Choroid plexus epithelial cell (primary cell): ENCODE measurements at regions not wholly inside any gene's neighbourhood (a gene's known extent, or its start where the extent isn't known, plus 50 kb on each side); places are given as distances from the start of the nearest gene placed in this dataset.

Experiments used
- DNase-seq: peaks from one replicate; pipeline ENCODE4 v3.0.0-alpha.2; 2010; ENCODE audit warnings: low read depth
- H3K4me3 ChIP-seq: 2 replicates; pipeline ENCODE4 v1.5.1; 2011; ENCODE audit warnings: low read depth, mild to moderate bottlenecking, control low read depth, low read length, moderate library complexity
- TF ChIP-seq, protein P1 (sequence below): conservative IDR thresholded peaks from 2 replicates; pipeline ENCODE4 v1.5.1; 2011; ENCODE audit warnings: low read depth, mild to moderate bottlenecking, control low read depth, inconsistent platforms, low read length, moderate library complexity

DNA sequence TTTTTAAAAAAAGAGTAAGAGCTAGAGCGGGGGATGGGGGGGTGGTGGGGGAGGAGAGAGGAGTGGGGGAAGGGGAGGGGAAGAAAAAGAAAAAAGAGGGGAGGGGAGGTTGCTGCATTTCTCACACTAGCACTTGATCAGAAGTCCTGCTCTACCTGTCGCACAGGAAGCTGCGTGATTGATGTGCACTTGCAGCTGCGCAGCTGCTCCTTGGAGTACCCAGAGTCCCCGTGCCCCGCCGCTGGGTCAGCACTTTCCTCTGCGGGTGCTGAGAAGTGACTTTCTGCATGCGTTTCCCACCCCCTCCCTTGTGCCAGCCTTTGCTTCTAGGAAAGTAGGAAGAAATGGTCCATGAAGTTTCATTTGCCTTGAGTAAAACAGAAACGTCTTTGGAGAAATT, 297.3 kb downstream of the ETAA1 start:
- DNase-seq, result no peak
- TF ChIP-seq, protein P1, sequence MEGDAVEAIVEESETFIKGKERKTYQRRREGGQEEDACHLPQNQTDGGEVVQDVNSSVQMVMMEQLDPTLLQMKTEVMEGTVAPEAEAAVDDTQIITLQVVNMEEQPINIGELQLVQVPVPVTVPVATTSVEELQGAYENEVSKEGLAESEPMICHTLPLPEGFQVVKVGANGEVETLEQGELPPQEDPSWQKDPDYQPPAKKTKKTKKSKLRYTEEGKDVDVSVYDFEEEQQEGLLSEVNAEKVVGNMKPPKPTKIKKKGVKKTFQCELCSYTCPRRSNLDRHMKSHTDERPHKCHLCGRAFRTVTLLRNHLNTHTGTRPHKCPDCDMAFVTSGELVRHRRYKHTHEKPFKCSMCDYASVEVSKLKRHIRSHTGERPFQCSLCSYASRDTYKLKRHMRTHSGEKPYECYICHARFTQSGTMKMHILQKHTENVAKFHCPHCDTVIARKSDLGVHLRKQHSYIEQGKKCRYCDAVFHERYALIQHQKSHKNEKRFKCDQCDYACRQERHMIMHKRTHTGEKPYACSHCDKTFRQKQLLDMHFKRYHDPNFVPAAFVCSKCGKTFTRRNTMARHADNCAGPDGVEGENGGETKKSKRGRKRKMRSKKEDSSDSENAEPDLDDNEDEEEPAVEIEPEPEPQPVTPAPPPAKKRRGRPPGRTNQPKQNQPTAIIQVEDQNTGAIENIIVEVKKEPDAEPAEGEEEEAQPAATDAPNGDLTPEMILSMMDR, result no peak
- no peak overlapping the region for H3K4me3 ChIP-seq

DNA sequence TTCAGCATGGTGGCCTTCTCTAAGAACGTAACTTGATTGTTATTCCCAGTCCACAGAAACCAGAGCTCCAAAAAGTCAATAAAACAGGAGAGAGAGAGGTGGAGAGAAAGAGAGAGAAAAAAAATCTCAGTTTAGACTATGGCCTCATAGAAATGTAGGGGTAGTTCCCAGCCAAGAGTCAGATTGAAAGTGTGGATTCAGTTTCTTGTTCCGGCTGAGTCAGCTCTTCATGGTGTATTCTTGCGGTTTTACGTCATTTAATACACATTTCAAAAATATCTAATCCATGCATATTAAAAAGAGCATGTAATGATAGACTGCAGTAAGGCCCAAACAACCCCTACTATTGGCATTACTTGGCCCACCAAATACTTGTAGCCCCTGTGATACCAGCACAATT, 303.9 kb downstream of the ETAA1 start:
- no peak for DNase-seq
- H3K4me3 ChIP-seq, result no peak overlapping the region
- TF ChIP-seq, protein P1, result no peak

DNA sequence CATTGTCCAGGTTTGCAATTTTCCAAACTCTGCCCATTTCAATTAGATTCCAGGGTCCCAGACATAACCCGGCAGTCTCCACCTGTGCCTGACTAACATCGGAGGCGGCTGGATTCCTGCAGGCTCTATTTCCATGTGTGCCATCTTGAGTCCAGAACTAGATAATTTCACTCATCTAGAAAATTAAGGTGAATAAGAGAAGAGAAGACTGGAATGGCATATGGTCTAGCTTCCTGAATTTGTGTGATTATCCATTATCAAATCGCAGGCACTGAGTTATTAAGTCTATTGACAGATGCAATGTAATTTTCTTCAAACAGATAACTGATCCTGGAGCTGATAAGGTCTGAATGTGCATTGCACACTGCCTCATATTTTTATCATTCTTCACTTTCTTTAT, 305.2 kb downstream of the ETAA1 start:
- TF ChIP-seq, protein P1, result no peak
- DNase-seq, result no peak
- H3K4me3 ChIP-seq, result no peak overlapping the region

DNA sequence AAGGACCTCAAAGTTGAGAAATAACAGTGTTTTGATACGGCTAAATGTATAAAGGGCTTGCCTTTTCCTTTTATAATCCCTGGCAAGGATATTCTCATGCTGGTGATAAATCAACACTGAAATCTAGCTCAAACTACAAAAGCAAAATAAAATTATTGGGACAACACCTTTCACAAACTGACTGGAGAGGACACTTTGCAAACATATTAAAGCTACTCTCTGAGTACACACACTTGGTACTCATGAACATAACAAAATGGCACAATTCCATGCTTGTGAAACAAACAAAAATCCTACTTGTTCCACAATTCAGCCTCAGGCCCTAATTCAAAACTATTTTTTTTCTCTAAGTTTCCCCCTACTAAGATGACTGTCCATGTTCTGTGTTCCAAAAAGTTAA, 305.8 kb downstream of the ETAA1 start:
- DNase-seq, result no peak
- H3K4me3 ChIP-seq, result no peak overlapping the region
- TF ChIP-seq, protein P1, result no peak

GRCh38 chr2:67706082-67706481, 308.9 kb downstream of the ETAA1 start:
- H3K4me3 ChIP-seq, result no peak overlapping the region
- no peak for DNase-seq
- TF ChIP-seq, protein P1, result no peak

DNA sequence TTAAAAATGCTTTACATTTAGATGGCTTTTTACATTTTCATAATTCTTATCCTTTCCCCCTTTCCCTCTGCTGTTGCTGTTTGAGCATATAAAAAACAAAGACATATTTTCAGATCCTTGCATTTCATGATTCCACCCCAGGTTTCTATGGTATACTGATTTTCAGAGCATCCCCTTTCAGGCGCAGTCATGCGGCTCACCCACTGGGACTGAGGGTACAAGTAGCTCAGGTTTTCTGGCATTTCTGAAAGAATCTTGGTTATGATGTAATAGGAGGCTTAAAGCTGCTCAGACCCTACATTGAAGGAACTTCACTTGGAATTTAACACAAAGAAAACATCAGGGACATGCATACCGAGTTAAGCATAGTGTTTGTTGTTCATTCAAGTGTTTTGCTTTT, 310.8 kb downstream of the ETAA1 start:
- DNase-seq, result no peak
- TF ChIP-seq, protein P1, result no peak
- H3K4me3 ChIP-seq, result no peak overlapping the region

- no peak overlapping the region for H3K4me3 ChIP-seq
- TF ChIP-seq, protein P1, result no peak
- DNase-seq, result no peak
Measured at GRCh38 chr2:67709835-67710234, 312.7 kb downstream of the ETAA1 start.
